NCI-H1417 (cell line): ENCODE measurements at regions not wholly inside any gene's neighbourhood (a gene's known extent, or its start where the extent isn't known, plus 50 kb on each side); places are given as distances from the start of the nearest gene placed in this dataset.

ENCODE experiments used
- DNase-seq, 3 experiments: peaks; one replicate each; lab custom pipeline; 2025; lab: John Stamatoyannopoulos, UW

DNA sequence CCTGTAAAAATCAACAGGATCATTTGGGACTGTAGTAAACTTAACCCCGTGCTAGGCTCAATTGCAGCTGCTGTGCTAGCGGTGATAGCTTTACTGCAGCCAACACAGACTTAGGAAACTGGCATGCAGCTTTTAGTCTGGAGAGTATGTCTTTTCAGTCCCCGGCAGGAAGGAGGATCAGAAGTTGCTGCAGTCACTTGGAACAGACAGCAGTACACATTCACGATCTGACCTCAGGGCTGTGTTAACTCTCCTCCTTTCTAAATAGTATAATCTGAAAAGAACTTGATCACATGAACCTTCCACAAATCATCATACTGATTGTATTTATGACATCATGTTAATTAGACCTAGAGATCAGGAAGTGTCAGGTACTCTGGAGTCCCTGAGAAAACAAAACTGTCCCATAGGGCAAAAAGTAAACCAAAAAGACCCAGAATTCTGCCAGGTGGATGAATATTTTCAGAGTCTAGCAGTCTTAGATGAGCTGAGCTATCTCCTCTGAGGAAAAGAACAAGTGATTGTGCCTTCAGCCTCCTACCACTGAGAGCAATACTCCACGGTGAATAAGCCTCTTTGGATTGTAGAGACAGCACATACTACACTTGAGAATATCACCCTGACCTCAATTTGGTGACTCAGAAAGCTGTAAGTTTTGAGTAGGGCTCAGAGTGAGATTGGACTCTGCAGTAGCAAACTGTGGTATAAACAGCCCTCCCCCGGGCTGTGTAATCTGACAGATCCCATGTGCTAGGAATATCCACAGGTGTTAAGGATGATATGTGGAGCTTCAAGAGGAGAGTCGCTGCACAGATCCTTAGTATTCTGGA, 181.0 kb upstream of the GPR12 start:
- no peak for DNase-seq

DNA sequence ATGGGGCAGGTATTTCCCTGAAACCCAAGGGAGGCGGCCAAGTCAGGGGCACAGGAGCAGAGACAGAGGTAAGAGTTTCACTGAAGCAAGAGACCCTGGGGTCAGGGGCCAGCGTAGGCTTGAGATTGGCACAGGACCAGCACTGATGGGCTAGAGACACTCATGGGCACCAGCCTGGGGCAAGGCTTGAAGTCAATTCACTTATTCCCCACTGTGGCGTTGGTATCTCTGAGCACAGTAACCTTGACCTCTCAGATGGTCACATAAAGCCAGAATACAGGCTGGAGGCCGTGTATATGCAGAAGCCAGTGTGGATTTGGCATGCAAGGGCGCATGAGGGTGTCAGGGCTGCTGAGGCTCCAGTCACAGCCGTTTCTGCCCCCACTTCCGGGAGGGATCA, 173.5 kb upstream of the GPR12 start:
- no peak for DNase-seq

DNA sequence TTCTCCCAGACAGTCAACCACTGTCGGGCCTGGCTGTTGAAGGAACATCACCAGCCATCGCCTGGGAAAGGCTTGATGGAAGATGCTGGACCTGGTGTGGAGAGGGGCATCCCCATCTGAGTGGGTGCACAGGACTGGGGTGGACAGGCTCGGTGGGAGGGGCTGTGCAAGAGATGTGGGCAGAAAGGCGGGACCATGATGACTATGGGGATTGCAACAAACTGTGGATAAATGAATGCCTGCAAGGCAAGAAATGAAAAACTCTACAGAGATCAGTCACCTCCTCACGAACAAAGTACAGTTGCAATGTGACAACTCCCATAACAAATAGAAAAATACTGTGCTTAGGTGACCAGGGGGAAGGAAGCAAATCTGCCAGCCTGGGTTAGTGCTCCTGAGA, 171.9 kb upstream of the GPR12 start:
- DNase-seq = no peak

DNA sequence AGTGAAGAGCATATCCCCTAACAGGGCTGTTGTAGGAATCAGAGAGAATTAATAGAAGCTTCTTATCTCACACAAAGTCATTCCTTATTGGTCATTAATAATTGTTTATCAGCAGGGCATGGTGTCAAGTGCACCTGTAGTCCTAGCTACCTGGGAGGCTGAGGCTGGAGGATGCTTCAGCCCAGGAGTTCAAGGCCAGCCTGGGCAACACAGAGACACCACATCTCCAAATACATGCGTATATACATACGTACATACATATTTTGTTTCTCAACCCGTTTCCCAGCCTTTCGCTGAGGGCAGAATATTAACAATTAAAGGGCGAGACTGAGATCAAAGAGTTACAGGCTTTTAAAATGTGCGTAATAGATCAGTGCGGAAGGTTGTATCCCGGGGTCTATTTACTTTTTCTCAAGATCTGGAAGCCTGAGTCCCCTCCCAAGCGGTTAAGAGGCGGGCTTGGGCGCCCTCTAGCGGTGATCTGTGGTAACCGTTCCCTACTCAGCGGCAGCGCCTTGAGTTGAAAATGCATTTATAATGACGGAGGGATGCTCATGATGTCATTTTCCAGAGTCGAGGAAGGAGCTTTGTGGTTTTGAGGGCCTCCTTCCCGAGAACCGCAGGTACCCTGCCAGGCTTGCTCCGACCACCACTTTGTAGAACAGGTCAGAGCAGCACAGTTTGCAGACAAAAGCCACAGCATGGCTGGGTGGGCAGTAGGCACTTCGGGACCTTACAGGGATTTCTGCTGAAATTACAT, 169.6 kb upstream of the GPR12 start:
- peak; percentile 51 to 84 (median 53) for DNase-seq

DNA sequence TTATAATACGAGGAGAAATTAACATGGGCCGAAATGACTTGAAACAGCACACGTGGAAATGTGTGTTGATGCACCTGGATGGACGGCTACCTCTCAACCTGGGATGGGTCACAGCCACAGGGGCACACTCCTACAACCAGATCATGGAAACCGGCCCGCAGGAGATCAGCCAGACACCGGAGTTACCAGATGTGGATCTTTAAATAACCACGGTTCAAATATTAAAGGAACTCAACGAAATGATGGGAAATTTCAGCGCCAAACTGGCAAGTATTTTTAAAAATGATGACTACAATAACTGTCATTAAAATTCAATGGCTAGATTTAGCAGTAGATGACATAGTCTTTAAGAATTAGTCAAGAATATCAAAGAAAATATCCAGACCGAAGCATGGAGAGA, 166.9 kb upstream of the GPR12 start:
- no peak for DNase-seq

DNA sequence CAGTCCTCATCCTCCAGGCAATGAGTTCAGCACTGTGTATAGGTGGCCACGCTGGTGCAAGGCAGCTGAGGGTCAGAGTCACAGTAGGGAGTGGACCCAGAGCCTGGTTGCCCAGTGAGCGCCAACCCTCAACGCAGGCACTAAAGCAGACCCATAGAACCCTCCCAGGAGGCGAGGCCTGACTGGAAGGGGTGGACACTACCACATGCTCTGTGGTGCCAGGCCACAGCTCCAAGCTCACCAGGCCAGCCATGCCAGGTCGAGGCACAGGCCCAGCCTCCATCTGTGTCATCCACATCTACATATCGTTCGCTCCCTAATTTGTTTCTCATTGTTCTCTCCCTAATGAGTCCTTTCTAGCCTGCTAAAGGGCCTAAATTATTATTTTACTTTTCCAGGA, 165.8 kb upstream of the GPR12 start:
- DNase-seq = no peak

DNA sequence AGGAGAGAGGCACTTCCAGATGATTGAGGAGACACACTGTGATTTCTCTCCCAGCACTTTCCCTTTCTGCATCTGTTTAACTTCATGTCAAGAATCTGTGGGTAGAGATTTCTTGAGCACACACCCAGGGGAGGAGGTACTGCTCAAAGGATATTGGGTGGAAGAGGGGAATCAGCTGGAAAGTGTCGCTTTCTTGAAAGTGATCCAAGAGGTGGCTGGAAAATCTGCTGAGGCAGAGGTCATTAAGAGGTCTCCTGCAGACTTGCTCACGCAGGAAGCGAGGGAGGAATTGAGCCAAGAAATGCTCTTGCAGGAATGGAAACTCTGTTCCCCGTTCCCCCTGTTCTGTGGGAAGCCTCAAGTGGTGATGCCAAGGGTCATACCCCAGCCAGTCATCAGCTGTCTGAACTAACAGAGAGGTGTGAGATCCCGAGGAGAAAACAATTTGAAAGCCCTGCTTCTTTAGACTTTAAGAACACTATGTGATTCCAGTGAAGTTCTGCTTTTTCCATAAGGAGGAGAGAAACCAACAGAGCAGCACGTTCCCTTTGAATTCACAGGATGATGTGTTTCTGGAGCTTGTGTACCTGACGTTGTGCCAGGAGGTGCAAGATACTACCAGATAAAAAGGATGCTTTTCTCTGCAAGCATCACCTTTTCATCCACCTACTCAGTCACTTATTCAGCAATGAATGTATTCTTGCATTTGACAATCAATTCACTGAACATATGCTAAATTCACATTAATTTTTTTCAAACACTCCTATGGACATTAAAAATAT, 163.4 kb upstream of the GPR12 start:
- no peak for DNase-seq

DNA sequence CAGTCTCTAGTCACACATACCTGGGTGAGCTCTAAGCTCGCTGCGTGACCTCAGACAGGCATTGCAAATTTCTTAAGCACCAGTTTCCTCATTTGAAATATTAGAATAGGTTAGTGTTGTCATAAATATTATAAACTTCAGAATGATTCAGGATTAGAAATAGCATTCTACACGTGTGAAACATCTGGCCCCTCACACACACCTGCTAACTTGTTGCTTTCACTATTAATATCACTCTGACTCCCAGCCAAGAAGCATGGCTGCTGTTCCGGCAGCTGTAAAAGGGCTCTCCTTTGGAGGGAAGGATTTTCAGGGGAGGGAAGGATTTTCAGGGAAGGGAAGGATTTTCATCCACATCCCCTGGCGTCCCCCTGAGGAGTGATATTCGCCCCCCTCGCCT, 161.3 kb upstream of the GPR12 start:
- no peak for DNase-seq

DNA sequence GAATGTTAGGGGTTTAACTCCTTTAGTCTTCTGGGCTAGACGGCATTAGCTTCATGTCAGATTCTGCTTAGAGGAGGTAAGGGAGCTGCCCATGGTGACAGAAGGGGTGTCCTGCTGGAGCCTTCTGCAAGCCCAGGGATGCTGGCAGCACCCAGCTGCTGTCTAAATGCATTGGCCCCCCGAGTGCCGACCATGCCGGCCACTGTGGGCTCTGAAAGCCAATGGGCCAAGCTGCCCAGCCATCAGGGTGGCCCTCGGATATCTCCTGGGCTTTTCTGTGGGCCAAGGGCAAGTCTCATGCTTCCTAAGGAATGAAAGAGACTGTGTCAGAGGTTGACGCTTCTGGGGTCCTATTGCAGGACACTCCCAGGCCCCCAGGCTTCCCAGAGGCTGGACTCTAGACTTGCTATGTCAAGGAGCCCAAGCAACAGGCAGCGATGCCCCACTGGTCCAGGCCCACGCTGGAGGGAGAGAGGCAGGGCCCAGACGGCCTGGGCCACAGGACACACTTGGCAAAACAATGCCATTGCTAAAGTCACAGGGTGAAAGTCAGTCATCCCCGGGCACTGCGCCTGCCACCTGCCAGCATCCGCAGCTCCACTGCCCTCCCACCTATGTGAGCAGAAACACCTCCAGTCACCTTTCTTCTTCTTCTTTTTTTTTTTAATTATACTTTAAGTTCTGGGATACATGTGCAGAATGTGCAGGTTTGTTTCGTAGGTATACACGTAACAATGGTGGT, 160.2 kb upstream of the GPR12 start:
- no peak for DNase-seq

DNA sequence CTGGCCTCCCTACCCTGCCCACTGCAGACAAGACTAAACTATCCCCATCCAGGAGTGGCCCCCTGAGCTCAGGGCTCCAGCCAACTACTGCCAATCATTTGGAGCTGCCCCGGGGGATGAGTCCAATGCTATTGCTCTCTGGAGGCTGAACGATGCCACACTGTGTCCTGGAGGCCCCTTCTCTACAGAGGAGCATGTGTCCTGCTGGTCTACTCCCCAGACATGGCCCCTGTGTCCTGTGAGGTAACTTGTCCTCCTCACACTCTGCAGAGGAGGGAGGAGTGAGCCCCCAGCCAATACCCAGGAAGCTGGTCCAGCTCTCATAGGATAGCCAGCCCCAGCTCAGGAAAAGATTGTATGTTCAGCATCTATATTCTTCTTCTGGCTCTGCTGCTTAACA, 159.1 kb upstream of the GPR12 start:
- DNase-seq = no peak

DNA sequence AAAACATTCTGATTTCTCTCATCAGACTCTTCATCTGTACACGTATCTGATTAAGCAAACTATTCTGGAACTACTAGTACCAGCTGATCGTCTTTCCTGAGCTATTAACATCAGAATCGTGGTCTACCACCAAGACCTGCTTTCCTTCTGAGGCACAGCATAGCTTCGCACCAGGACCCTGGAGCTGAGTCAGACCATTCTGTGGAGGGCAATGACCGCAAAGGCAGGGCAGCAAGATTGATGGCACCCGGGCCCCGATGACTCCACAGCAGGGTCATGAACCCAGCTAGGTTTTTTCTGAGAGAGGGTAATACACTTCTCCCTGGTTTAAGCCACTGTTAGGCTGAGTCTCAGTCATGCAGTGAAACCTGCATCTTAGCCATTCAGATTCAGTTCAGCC, 158.7 kb upstream of the GPR12 start:
- no peak for DNase-seq

DNA sequence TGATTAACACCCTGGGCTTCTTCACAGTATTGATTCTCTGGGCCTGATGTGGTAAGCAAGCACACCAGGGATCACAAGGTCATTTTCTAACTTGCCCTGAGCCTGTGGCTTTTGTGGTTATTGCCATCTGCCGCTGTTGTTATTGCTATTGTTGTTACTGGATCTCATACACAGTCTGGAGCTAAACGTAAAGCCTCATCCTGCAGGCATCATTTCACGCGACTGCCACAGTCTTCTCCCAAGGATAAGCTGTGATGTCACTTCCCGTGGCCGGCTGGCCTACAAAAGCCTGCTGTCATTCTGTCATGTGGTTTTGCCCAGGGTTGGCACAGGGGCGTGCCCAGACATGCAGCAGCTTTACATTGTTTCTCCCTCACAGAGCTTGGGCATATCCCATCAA, 154.0 kb upstream of the GPR12 start:
- peak; percentile 36 to 59 (median 53) for DNase-seq

DNA sequence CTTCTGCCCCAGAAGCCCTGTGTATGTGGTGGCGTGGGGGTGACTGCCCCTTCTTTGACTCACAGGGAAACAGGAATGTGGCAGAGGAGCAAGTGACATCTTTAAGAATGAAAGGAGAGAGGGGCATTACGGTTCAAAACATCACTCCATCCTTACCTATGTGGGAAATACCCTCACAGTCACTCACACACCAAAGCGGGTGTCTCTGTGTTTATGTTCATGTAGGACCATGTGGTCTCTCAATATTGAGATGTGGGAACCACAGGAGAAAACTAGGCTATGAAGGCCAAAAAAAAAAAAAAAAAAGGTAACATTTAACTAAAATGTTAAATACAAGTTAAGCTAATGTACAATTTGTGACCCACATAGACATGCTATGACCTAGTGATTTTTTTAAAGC, 153.6 kb upstream of the GPR12 start:
- DNase-seq = no peak

DNA sequence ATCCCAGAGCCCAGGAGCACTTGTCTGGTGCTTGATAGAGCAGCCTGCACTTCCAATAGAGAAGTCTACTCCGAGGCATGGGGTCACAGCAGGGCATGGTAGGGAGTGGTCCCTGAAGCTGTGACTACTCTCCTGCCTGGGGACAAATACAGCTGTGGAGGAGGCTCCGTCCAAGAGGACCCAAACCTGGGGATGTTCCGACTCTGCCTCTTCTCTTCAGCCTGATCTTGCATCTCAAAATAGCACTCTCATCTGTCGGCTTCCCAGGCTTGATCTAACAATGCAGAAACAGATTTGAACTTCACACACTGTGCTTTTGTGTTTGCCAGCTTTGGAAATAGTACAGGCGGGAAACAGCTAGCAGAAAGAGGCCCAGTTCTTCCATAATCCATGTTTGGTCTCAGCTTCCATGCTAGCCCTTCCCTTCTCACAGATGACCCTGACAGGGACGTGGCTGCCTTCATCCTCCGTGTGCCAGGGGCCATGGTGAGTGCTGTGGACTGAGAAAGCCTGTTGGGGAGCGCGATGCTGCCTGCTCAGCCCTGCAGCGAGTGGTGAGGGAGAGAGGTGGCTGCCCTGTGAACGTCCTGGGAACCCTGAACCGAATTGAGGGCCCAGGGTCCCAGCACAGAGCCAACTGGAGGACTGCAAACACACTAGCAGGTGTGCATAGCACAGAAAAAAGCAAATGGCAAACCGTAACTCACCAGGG, 150.3 kb upstream of the GPR12 start:
- no peak for DNase-seq

DNA sequence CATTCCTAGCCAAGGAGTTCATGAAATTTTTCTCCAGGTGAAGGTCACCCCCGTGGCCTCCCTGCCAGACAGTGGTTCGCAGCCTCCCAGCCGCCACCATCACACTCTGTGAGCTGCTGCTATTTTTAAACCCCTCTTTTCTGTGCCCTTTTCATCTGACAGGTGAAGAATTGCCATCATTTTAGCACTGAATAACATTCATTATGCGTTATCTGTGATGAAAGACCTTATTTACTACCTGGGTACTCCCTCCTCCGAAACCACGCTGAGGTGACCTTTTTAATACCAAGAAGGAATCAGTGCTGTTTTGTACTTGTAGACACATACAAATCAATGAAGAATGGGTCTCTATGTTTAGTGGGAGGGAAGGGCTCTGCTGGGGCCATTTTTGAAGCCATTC, 148.9 kb upstream of the GPR12 start:
- DNase-seq = peak in 1 of 3 experiments; percentile 2

DNA sequence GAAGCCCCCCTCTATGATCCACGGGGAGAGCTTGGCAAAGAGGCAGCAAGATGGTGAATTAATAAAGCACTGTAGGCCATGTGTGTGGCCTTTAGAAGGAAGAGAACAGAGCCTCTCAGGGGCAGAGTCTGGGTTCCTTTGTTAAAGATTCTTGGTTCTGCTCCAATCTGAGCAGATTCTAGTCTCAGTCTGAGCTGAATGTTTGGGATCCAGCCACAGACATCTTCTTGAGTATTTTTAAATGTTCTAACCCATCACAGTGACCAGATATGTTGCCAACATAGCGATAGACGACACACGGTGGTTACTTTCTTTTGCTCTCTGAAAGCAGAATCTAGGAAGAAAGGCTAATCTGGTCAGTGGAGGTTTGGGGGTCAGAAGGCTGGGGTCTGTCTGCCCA, 147.5 kb upstream of the GPR12 start:
- DNase-seq = no peak

DNA sequence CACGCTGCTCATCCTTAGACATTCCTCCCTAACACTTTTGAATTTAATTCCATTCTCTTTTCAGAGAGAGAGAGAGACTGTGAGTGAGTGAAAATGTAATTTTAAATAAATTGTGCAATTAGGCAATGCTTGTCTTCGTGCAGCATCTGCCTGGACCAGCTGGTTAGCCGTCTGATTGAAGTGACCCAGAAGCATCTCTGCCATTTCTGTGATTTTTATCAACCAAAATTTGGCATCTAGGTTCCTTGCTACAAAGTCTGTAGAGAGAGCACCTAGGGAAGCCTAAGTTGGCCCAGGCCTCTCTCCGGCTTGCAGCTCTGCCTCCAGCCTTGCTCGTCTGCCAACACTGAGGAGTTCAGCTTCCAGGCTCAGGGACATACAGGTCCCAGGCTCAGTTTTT, 138.6 kb upstream of the GPR12 start:
- DNase-seq = no peak

DNA sequence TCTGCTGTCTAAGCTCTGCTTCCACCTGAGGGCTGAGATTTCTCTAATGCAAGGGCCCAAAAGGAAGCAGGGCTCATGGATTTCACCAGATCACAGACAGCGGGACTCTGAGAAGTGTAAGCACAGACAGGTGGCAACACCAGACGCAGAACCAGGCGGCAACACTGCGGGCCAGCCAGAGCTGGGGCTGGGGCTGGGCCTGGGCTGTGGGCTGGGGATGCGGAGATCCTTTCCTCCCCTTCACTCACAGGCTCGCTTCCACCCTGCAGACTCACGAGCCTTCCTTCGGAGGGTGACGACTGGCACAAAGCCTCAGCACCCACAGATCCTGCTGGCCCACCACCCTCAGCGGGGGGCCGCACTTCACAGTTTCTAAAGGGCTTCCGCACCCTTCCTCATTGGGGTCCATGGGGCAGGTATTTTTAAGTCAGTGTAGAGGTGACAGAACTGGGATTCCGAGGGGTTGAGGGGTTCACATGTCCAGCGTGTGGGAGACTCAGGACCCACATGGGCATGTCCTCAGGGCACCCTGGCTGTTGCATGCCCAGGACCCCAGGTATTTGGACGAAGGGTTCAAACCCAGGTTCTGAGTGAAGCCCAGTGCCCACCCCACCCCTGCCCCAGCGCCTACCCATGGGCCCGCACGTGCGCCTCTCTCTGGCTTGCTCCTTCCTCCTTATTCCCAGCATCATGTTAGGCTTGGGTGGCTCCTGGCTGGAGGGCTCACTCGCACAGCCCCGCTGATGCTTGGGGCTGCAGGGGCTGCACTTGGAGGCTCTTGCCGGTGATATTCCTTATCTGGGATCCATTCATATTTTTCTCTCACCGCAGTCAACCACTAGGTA, 137.3 kb upstream of the GPR12 start:
- no peak for DNase-seq

DNA sequence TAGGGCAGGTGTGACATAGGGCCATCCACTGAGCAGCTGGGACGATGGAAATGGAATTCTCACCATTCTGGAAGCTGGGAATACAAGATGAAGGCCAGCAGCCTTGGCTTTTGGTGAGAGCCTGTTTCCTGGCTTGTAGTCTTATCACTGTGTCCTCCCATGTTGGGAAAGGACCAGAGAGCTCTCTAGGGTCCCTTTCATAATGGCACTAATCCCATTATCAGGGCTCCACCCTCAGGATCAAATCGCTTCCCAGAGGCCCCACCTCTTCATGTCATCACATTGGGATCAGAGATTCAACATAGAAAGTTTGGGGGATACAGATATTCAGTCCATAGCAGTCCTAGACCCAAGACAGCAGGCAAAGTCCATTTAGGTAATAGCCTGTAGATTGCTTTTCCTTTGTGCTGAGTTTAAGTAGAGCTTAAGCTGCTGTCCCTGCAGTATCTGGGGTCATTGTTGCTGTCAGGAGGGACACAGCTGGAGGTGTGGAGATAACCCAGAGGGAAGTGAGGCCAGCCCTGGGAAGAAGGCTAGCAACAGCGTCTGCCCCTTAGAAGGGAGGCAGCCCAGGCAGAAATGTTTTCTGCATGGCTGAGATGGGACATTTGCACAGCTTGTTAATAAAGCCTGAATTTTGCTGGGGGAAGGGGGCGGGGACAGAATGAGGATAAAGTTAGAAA, 136.5 kb upstream of the GPR12 start:
- DNase-seq = no peak
